Heart right ventricle (tissue), 16 donors: ENCODE measurements at regions not wholly inside any gene's neighbourhood (a gene's known extent, or its start where the extent isn't known, plus 50 kb on each side); places are given as distances from the start of the nearest gene placed in this dataset.

Source experiments
- ATAC-seq, 8 donors: fragments of 200-7000 bp; cut with Tn5 transposase; one replicate each; pipeline ENCODE4 v1.9.1; 2020; ENCODE audit warnings: mild to moderate bottlenecking in 8 of 8, moderate library complexity in 8 of 8, moderate number of reproducible peaks in 1 of 8
- DNase-seq, 2 donors: peaks; one replicate each; pipeline ENCODE4 v3.0.0-alpha.2; 2020
- H3K27ac ChIP-seq, 10 donors: fragments of 200-600 bp; sonication (generic) in 2 of 10; one replicate each; pipeline versions ENCODE4 v1.5.0 to v1.8.0; 2020 to 2022; ENCODE audit warnings: mild to moderate bottlenecking in 3 of 10
- H3K27me3 ChIP-seq, 7 donors: fragments of 200-600 bp; one replicate each; pipeline ENCODE4 v1.8.0; 2021 to 2022; ENCODE audit warnings: mild to moderate bottlenecking in 2 of 7
- H3K36me3 ChIP-seq, 9 donors: fragments of 200-600 bp; sonication (generic) in 1 of 9; one replicate each; pipeline versions ENCODE4 v1.5.0 to v1.8.0; 2020 to 2022; ENCODE audit warnings: mild to moderate bottlenecking in 2 of 9
- H3K4me1 ChIP-seq, 9 donors: fragments of 200-600 bp; sonication (generic) in 1 of 9; one replicate each; pipeline versions ENCODE4 v1.5.0 to v1.8.0; 2020 to 2022; ENCODE audit warnings: mild to moderate bottlenecking in 4 of 9
- H3K4me3 ChIP-seq, 10 donors: fragments of 200-600 bp; sonication (generic) in 2 of 10; one replicate each; pipeline versions ENCODE4 v1.5.0 to v1.8.0; 2020 to 2022; ENCODE audit warnings: mild to moderate bottlenecking in 7 of 10, moderate library complexity in 2 of 10
- H3K9me3 ChIP-seq, 11 donors: fragments of 200-600 bp in 10 of 11; sonication (generic) in 2 of 11; one replicate each; pipeline versions ENCODE4 v1.5.0 to v1.8.0; 2013 to 2022; ENCODE audit warnings: mild to moderate bottlenecking in 2 of 11, control low read depth in 1 of 11, moderate library complexity in 1 of 11
- CTCF ChIP-seq, 9 donors: fragments of 200-600 bp; sonication (generic) in 2 of 9; IDR thresholded peaks; one replicate each; pipeline versions ENCODE4 v1.5.0 to v1.8.0; 2021 to 2022; ENCODE audit warnings: antibody characterized with exemption in 9 of 9, mild to moderate bottlenecking in 5 of 9, moderate library complexity in 1 of 9
- WGBS, 2 donors: extraction: QIAGEN DNeasy Blood & Tissue Kit; methylation state at CpG; one replicate each; pipeline ENCODE4 v1.1.7; 2013; ENCODE audit warnings: inconsistent platforms in 1 of 2; 5-methylcytosine and 5-hydroxymethylcytosine counted together
- intact Hi-C, 10 donors: fragments of 100-400 bp; cut with DNase I; formaldehyde crosslinking; loops; one replicate each; pipeline versions ENCODE4 v1.11.1 to v1.14.2; 2022
- donor health status: Arrhythmogenic right ventricular cardiomyopathy.
- donor health status: ischemic (EF 13 %, LVEDD 7.1; RV severe dilation, severe dysfunction).
- donor health status: healthy with polysubstance abuse.
- donor health status: DM: no; HTN: yes; CAD: no.
- donor health status: DM: no; HTN: no; CAD: no.
- donor health status: ischemic (EF 25% LVEDD 6.9; RV normal size, moderate dysfunction).
- donor health status: ischemic (EF 25% LVEDD 5.7; RV mildly dilated, moderate dysfunction).
- donor health status: healthy.
- donor health status: DM: yes; HTN: yes; CAD: no.
- donor health status: Ischemic cardiomyopathy.
- donor health status: ischemic (EF 35%, LVEDD 5.7; RV mildly dilated, moderate dysfunction).
- donor health status: nonischemic (EF 11% LVEDD 7.7; RV severe dilation, severe dysfunction).
- donor health status: DM: yes; HTN: yes; CAD: no.
- donor health status: PGD.
- donor health status: ischemic (EF 29% LVEDD 5.4; RV normal size, mild dysfunction).
- donor health status: nonischemic (EF 23%, LVEDD 6.1; RV moderate dilation, normal function).

GRCh38 chr4:184955116-184955515, 63.2 kb upstream of the HELT start:
- ATAC-seq: no peak
- TF ChIP-seq CTCF (IDR thresholded peaks at IDR 0.05): no peak
- WGBS, 2 donors: 74 to 78% methylated on average over 5 of the region's 5 CpGs

DNA sequence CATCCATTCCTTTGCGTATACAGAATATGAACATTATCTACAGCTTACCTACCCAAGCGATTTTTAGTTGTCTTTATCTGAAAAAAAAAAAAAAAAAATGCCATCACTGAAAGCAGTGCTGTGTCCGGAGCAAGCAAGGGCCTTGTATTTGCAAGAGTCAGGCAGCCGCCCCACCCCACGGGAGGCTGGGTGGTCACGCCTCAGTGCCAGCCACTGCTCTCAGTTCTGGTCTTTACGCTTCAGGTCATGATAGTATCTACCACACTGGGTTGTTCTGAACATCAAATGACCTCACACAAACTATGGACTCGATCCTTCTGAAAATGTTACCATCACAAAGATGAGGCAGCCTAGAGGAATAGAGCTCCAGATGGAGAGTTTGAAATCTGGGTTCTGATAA, 62.7 kb upstream of the HELT start:
- DNase-seq: no peak
- Histone ChIP-seq H3K4me3 (no peak overlapping the region), H3K9me3 (no peaks in the 10 kb centered on the region), H3K27ac (no peak overlapping the region), H3K36me3 (no peaks in the 10 kb centered on the region), H3K4me1 (peaks cover 0 to 10% (median 5%) of the 10 kb centered on the region in 9 donors), H3K27me3 (peaks cover 0 to 7% (median 0%) of the 10 kb centered on the region in 7 donors)
- WGBS, 2 donors: 92 to 95% methylated on average over 8 of the region's 8 CpGs
- TF ChIP-seq CTCF (IDR thresholded peaks at IDR 0.05): no peak
- ATAC-seq: no peak
- intact Hi-C loops: no loop called here

More at GRCh38 chr4:184955116-184955515, 63.2 kb upstream of the HELT start:
- intact Hi-C loops: no loop called here
- no peak overlapping the region for H3K27ac ChIP-seq
- no peaks in the 10 kb centered on the region for H3K36me3 ChIP-seq
- no peak overlapping the region for H3K4me3 ChIP-seq
- H3K9me3 ChIP-seq: no peaks in the 10 kb centered on the region
- peaks cover 0 to 10% (median 4%) of the 10 kb centered on the region in 9 donors for H3K4me1 ChIP-seq
- peaks cover 0 to 7% (median 0%) of the 10 kb centered on the region in 7 donors for H3K27me3 ChIP-seq
- no peak for DNase-seq

DNA sequence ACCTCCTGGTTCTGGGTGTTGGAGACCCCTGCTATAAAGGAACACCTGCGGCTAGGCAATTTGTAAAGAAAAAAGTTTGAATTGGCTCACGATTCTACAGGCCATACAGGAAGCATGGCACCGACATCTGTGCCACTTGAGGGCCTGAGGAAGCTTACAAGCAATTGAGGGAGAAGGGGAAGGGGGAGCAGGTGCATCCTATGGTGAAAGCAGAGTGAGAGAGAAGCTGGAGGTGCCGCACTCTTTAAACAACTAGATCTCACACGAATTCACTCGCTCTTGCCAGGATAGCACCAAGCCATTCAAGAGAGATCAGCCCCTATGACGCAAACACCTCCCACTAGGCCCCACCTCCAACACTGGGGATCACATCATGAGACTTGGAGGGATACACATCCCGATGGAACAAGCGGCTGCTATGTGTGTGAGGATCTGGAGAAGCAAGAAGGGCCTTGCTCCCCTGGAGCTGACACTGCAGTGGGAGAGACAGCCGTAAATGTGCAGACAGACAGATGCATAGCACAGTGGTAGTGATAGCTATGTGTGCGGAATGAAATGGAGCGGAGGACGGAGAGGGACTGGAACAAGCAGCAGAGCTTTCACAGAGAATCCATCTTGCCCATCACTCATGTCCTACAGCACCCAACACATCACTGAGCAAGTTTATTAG, 60.7 kb upstream of the HELT start:
- H3K36me3 ChIP-seq: no peaks in the 10 kb centered on the region
- WGBS, 2 donors: 84 to 90% methylated on average over 13 of the region's 13 CpGs
- no peak overlapping the region for H3K4me3 ChIP-seq
- peaks cover 0 to 10% (median 6%) of the 10 kb centered on the region in 9 donors for H3K4me1 ChIP-seq
- no peak for DNase-seq
- intact Hi-C loops: no loop called here
- H3K9me3 ChIP-seq: no peaks in the 10 kb centered on the region
- TF ChIP-seq CTCF (IDR thresholded peaks at IDR 0.05): no peak
- H3K27ac ChIP-seq: no peak overlapping the region
- H3K27me3 ChIP-seq: peaks cover 0 to 6% (median 0%) of the 10 kb centered on the region in 7 donors
- no peak for ATAC-seq

GRCh38 chr4:184958127-184958922, 60.0 kb upstream of the HELT start:
- no peak for DNase-seq
- 57 to 71% methylated on average over 10 of the region's 10 CpGs for WGBS, 2 donors
- no peak for TF ChIP-seq CTCF (IDR thresholded peaks at IDR 0.05)
- ATAC-seq: peak in 5 of 8 donors; percentile 52 to 71 (median 60)
- Histone ChIP-seq H3K36me3 (no peaks in the 10 kb centered on the region), H3K9me3 (no peaks in the 10 kb centered on the region), H3K27ac (no peak overlapping the region), H3K4me3 (no peak overlapping the region), H3K4me1 (peaks cover 0 to 10% (median 6%) of the 10 kb centered on the region in 9 donors), H3K27me3 (peaks cover 0 to 3% (median 0%) of the 10 kb centered on the region in 7 donors)
- intact Hi-C loops: no loop called here
